RWPE1 (cell line): ENCODE measurements at regions not wholly inside any gene's neighbourhood (a gene's known extent, or its start where the extent isn't known, plus 50 kb on each side); places are given as distances from the start of the nearest gene placed in this dataset.

Experiments used
- CTCF ChIA-PET: fragments of 350-600 bp; sonication (Branson Sonifier 250); formaldehyde crosslinking; extraction: SDS; loops from one replicate; lab custom pipeline; 2021; lab: Yijun Ruan, JAX
- POLR2A ChIA-PET: fragments of 400-600 bp; formaldehyde crosslinking; extraction: SDS; loops from one replicate; lab custom pipeline; 2020; ENCODE audit warnings: antibody characterized with exemption; ENCODE audit not compliant: low non-redundant PET; lab: Yijun Ruan, JAX
- DNase-seq: peaks from one replicate; pipeline ENCODE4 v3.0.0; 2012; ENCODE audit warnings: low spot score
- H3K27ac ChIP-seq: fragments of 450-650 bp; 2 replicates; pipeline ENCODE4 v1.5.1; 2017
- TF ChIP-seq, protein P1 (sequence below): fragments of 450-650 bp; conservative IDR thresholded peaks from 2 replicates; pipeline ENCODE4 v1.5.1; 2017; ENCODE audit warnings: low read depth, mild to moderate bottlenecking

DNA sequence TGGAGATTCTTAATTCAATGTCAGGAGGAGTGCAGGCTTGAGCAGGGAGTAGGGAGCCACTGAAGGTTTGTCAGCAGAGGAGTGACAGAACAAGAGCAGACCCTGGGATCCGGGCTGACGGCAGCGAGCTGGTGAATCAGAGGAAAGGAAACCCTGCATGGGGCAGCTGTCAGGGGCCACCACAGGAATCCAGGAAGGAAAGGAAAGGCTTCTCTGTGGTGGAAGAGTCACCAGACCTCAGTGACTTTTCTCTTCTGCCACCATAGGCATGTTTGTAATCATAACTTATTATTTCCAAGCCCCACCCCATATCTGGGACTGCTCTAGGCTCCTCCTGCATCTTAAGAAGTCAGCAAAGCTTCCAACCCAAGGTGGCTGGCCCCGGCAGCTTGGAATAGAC lies 150.9 kb downstream of the BCOR start:
- TF ChIP-seq, protein P1, sequence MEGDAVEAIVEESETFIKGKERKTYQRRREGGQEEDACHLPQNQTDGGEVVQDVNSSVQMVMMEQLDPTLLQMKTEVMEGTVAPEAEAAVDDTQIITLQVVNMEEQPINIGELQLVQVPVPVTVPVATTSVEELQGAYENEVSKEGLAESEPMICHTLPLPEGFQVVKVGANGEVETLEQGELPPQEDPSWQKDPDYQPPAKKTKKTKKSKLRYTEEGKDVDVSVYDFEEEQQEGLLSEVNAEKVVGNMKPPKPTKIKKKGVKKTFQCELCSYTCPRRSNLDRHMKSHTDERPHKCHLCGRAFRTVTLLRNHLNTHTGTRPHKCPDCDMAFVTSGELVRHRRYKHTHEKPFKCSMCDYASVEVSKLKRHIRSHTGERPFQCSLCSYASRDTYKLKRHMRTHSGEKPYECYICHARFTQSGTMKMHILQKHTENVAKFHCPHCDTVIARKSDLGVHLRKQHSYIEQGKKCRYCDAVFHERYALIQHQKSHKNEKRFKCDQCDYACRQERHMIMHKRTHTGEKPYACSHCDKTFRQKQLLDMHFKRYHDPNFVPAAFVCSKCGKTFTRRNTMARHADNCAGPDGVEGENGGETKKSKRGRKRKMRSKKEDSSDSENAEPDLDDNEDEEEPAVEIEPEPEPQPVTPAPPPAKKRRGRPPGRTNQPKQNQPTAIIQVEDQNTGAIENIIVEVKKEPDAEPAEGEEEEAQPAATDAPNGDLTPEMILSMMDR: no peak
- no peak overlapping the region for H3K27ac ChIP-seq
- no peak for DNase-seq
- ChIA-PET CTCF (interaction anchor here (0.6 kb wide), 1 partner anchor 312 kb away, joined by 4 read pairs; no protein-coding TSS in a partner anchor), POLR2A (no interaction called here)

DNA sequence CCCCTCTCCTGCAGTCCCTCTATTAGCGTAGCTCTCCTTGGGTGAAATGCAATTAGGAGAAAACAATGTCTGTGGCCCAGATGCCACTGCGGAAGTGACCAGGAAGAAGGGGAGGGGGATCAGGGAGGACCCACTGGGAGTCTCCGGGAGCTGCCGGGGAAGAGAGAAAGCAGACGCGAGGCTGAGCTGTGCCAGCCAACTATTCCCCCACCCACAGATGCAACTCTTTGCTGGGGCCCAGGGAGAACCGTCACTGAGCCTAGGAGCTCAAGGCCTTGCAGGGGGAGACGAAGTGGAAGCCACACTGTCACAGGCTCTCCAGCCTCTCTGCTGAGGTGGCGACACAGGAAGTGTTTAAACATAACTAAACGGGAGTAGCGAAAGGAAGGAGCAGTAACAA lies 149.2 kb downstream of the BCOR start:
- no peak for DNase-seq
- POLR2A ChIA-PET: no interaction called here
- TF ChIP-seq, protein P1: no peak
- CTCF ChIA-PET: interaction anchor here (0.6 kb wide), 1 partner anchor 117 kb away, joined by 3 read pairs; no protein-coding TSS in a partner anchor
- no peak overlapping the region for H3K27ac ChIP-seq

DNA sequence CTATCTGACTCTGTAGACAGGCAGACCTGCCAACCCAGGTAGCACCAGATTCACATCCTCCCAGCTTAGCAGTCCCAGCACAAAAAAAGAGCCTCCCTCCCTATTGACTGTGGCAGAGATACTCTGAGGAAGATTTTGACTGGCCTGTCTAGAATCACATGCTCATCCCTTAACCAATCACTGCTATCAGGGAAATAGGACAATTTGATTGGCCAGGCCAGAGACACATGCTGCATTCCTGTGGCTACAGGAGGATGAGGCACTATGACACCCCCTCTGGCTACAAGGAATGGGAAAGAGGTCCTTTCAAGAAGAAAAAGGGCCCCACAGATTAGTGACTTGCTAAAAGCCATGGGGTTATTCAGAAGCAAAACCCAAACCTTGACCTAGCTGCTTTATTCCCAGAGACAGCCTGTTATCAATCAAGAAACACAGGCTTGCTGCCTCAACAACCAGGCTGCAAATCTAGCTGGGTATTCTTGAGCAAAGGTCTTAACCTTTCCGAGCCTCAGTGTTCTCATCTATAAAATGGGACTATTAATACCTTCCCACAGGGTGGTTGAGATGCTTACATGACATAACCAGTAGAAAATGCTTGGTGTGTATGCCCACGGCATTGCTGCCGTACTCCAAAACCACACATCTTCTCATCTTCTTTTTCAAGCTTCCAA lies 147.6 kb downstream of the BCOR start:
- ChIA-PET POLR2A (interaction anchor here (0.6 kb wide), 1 partner anchor 38 kb away, joined by 4 read pairs; no protein-coding TSS in a partner anchor), CTCF (interaction anchor here (0.6 to 0.7 kb wide), 2 partner anchors 15 to 883 kb away, joined by 3 to 5 read pairs; no protein-coding TSS in a partner anchor)
- TF ChIP-seq, protein P1: no peak
- peak; percentile 23 for DNase-seq
- no peak overlapping the region for H3K27ac ChIP-seq

DNA sequence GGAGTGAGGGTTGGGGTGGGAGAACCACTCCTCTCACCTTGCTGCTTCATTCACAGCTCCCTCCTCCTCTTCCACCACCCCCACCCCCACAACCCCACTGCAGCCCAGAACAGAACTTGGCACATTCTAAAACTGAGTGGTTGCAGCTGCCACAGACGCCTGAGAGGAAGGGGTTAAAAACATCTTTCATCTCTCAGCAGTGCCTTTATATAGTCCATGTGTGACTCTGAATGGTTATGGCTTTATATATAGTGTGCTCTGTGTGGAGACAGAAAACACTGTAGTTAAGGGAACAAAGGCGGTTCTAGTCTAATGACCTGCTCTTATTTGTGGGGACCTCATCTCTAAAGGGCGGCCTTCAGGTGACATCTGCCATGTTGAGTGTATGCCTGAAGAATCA lies 144.8 kb downstream of the BCOR start:
- CTCF ChIA-PET: no interaction called here
- DNase-seq: no peak
- POLR2A ChIA-PET: no interaction called here
- TF ChIP-seq, protein P1: no peak
- no peak overlapping the region for H3K27ac ChIP-seq

DNA sequence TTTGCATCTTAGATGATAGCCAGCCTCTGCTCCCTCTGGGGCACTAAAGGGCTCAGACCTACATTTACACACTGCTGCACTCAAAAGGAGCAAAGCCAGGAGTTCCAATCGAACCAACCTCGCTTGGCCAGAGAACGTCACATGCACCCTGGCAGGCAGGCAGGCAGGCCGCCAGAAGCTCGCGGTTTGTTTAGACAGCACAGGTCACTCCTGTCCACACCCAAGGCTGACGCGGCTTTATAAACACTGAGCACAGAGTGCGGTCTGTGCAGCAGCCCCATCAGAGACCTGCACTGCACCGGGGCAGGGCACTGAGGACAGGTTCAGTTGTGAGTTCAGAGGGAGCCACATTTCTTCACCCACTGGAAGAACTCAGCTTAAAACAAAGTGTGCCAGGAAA lies 143.9 kb downstream of the BCOR start:
- POLR2A ChIA-PET: no interaction called here
- TF ChIP-seq, protein P1: no peak
- peak; percentile 51 for DNase-seq
- H3K27ac ChIP-seq: peak overlapping the region; percentile 32
- CTCF ChIA-PET: no interaction called here

DNA sequence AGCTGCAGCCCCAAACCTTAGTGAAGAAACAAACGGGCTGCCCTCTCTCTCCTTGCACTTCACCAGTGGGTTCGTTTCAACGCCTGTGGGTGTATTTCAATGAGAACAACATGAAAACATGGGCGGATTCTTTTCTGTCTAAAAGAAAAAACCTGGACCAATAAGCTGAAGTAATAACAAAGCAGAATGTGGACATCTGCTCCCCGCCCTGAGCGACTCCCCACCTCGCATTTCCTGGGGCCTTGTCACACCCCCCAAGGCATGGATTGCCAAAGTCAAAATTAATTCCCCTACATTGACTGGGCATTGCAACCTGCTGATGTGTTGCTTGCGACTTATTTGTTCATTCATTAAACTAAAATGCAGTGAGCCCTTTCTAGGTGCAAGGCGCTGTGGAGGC lies 142.9 kb downstream of the BCOR start:
- H3K27ac ChIP-seq: peak overlapping the region; percentile 32
- ChIA-PET CTCF (no interaction called here), POLR2A (no interaction called here)

More for the DNA sequence above, 142.9 kb downstream of the BCOR start:
- TF ChIP-seq, protein P1: no peak
- DNase-seq: no peak
